KOPT-K1 (cell line): ENCODE measurements at regions not wholly inside any gene's neighbourhood (a gene's known extent, or its start where the extent isn't known, plus 50 kb on each side); places are given as distances from the start of the nearest gene placed in this dataset.
A peak's percentile ranks its signal among the peaks of the same experiment; 100 is the strongest.
"Not testable (repeated sequence)": the region's sequence is repeated elsewhere in the genome, so short reads cannot be mapped to it uniquely, and the experiment has no call there.

Experiments used
- H3K27ac ChIP-seq: fragments of 200-600 bp; sonication (generic); 2 replicates; pipeline ENCODE4 v1.5.1; 2016; ENCODE audit warnings: antibody characterized with exemption, mild to moderate bottlenecking, low read depth, low read length; ENCODE audit not compliant: poor library complexity, severe bottlenecking
- H3K36me3 ChIP-seq: fragments of 200-600 bp; sonication (generic); 2 replicates; pipeline ENCODE4 v1.5.1; 2017; ENCODE audit warnings: antibody characterized with exemption, mild to moderate bottlenecking, low read length, moderate library complexity; ENCODE audit not compliant: insufficient read depth
- H3K9me3 ChIP-seq: fragments of 200-600 bp; sonication (generic); 2 replicates; pipeline ENCODE4 v1.5.1; 2017; ENCODE audit warnings: antibody characterized with exemption, low read length, mild to moderate bottlenecking; ENCODE audit not compliant: insufficient read depth, poor library complexity, severe bottlenecking

- H3K27ac ChIP-seq, H3K9me3 ChIP-seq: not testable (repeated sequence)
- H3K36me3 ChIP-seq = peaks cover 32% of the 10 kb centered on the region
Observed at GRCh38 chr16:29578898-29579297, 72.7 kb upstream of the NPIPB12 start.

- H3K27ac ChIP-seq, H3K9me3 ChIP-seq: not testable (repeated sequence)
- H3K36me3 ChIP-seq = peaks cover 28% of the 10 kb centered on the region
Observed at GRCh38 chr16:29581764-29582163, 75.6 kb upstream of the NPIPB12 start.

DNA sequence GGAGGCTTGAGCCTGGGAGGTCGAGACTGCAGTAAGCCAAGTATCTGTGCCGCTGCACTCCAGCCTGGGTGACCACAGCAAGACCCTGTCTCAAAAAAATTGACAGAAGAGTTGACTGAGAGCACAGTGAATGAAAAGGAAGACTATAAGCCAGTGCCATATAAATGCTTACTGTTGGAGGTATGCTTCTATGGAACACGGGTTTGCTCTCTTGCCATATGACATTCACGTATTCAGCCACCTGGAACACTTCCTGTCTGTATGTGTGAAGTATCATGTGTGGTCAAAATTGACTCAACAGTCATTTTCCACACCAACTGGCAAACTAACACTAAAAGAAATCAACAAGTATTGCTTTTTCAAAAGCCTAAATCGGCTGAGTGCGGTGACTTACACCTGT is 71.1 kb upstream of the SPN start:
- H3K27ac ChIP-seq = peak overlapping the region; percentile 60
- H3K36me3 ChIP-seq, H3K9me3 ChIP-seq: not testable (repeated sequence)

DNA sequence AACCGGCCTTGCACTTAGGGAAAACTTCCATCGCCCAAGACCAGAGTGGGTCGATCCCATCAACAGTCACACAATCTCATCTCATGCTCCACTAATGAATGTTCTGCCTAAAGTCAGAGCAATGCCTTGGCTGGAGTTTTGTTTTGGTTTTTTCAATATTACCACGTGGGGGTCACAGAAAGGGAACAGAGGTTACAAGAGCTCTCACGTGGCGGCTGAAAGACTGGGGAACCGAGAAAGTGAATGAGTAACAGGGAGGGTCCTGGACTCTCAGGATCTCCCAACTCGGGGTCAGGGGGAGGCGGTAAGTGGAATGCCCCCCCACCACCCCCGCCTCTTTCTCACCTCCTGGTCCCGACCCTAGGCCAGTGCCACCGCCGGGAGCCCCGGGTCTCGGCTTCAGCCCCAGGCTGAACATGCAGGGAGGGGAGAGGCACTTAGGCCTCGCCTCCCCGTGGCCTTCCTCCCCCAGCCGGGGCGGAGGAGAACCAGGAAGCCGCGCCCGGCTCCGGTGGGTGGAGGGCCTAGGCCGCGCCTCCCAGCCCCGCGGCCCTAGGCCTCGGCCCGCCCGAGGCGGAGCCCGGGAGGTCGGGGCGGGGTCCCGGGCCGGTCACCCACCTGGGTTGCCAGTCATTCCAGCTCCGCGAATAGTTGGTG is 68.7 kb upstream of the SPN start:
- not testable (repeated sequence) for H3K36me3 ChIP-seq, H3K9me3 ChIP-seq
- H3K27ac ChIP-seq = peak overlapping the region; percentile 66

DNA sequence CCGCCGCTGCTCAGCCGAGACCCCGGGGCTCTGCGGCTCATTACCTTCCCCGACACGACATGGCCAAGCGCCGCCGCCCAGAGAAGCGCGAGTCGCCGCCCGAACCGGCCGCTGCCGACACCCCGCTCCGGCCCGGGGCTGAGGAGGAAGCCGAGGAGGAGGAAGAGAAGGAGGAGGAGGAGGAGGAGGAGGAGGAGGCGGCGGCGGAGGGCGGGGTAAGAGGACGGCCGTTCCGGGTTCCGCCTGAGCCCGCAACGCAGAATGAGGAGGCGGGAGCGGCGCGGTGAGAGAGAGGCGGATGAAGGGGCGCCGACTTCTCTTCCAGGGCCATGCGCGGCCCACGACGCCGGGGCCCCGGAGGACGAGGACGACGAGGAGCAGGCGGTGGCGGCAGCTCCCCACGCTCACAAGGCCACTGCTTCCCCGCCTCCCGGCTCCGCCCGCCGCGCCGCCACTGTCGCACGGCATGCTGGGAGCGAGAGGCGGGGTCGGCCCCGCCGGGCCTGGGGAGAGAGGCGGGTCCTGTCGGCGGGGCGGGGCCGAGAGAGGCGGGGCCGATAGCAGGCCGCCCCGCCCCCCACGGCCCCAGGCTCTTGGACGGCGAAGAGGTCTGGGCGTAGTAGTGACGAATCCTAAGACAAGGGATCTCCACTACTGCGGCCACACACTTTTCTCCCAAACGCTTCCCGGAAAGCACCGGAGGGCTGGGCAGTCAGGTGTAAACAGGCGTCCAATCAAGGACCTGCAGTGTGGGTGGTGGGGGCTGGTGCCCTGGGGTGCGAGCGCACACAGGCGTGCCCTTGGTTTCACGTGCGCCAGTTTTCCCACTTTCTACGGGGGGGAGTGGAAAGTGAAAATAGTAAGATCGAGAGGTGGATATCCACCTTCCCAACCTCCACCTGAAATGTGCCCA is 67.9 kb upstream of the SPN start:
- H3K27ac ChIP-seq = peak overlapping the region; percentile 66
- not testable (repeated sequence) for H3K36me3 ChIP-seq, H3K9me3 ChIP-seq

- not testable (repeated sequence) for H3K9me3 ChIP-seq, H3K27ac ChIP-seq, H3K36me3 ChIP-seq
Observed at GRCh38 chr16:29597030-29597429, 66.0 kb upstream of the SPN start.

- H3K9me3 ChIP-seq, H3K36me3 ChIP-seq: not testable (repeated sequence)
- peak overlapping the region; percentile 94 for H3K27ac ChIP-seq
Observed at GRCh38 chr16:29600111-29601000, 62.7 kb upstream of the SPN start.

GRCh38 chr16:29602247-29602625 is 60.8 kb upstream of the SPN start:
- H3K36me3 ChIP-seq = peaks cover 23% of the 10 kb centered on the region
- not testable (repeated sequence) for H3K9me3 ChIP-seq
- peak overlapping the region; percentile 94 for H3K27ac ChIP-seq

DNA sequence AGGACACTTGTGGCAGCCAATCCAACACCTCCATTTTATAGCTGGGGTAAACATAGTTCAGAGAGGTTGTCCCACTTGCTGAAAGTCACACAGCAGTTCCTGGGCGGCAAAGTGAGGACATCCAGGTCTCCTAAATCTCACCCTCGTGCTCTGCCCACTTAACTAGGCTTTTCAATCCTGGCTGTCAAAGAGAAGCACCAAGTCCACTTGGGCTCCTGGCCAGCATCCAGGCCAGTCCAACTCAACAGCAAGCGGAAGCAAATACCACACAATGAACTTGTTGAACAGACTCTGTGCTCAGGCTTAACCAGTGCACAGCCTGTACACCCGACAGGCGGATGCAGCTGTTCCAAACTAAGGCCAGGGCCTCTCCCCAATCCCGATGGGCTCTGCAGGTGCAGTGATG is 60.4 kb upstream of the SPN start:
- peak overlapping the region; percentile 94 for H3K27ac ChIP-seq
- not testable (repeated sequence) for H3K9me3 ChIP-seq

DNA sequence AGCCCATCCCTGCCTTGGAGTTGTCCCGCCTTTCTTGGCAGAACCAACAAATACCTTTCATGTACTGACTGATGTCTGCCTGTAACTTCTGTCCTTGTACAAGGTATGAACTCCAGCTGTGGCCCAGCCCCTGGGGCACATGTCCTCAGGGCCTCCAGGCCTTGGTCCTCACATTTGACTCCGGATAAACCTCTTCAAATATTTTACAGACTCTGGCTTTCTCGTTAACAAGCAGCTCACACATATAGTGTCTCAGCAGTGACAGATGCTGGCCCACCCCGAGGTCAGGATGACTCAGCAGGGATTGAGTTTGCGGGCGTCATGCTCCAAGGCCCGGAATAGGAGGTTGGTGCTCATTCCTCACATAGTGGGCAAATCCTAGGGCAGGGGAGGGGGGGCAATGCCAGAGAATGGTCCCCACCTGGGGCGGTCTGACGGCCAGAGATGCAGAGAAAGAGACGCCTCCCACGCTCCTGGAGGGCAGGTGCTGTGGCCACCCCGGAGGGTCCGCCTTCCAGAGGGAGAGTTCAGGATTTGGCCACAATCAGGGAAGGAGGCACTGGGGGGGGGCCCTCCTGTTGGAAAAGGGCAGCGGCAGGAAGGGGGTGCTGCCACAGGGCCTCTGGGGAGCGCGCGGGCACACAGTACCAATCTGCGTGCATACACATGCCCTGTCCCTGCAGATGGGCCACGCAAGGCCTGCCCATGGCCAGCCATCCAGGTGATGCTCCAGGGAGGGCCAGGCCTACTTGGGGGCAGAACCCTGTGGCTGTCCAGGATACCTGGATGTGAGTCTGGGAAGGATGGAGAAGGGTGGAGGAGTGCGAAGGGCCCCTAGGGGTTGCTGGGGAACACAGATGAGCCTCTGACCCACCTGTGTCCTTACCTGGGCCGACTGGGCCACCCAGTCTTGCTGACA is 58.2 kb upstream of the SPN start:
- H3K36me3 ChIP-seq = peaks cover 31% of the 10 kb centered on the region
- H3K27ac ChIP-seq, H3K9me3 ChIP-seq: not testable (repeated sequence)

More for the DNA sequence above, 60.4 kb upstream of the SPN start:
- H3K36me3 ChIP-seq = peaks cover 28% of the 10 kb centered on the region

DNA sequence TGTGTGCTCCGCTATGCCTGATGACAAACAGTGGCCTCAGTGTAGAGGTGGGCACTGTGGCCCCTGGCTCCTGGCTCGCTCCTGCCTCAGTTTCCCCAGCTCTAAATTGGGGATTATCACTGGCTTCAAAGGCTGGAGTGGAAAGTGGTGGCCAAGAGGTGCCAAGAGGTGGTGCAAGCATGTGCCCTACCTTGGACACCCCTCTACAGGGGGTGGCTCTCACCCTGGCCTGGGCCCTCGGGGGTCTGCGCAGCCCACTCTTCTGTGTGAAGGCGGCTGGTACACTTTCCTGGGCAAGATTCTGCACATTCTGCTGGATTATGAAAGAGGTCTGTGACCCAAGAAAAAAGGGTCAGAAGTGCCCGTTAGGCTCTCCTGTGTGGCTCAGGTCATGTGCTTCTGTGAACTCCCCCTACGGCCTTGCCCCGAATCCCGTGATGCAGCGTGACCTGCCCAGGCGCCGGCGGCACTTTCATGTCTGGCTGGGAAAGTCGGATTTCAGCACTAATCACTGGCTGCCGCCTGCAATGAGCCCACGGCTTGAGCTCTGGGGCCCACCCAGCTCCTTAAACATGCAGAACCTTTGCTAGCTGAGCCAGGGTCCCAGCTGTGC is 57.3 kb upstream of the SPN start:
- H3K27ac ChIP-seq, H3K9me3 ChIP-seq: not testable (repeated sequence)
- H3K36me3 ChIP-seq = peaks cover 31% of the 10 kb centered on the region

GRCh38 chr16:29606669-29607427 is 56.2 kb upstream of the SPN start:
- peaks cover 31% of the 10 kb centered on the region for H3K36me3 ChIP-seq
- H3K9me3 ChIP-seq, H3K27ac ChIP-seq: not testable (repeated sequence)

GRCh38 chr16:29607428-29607823 is 55.6 kb upstream of the SPN start:
- not testable (repeated sequence) for H3K9me3 ChIP-seq, H3K27ac ChIP-seq
- peaks cover 31% of the 10 kb centered on the region for H3K36me3 ChIP-seq
